H1 (cell line): ENCODE measurements at regions not wholly inside any gene's neighbourhood (a gene's known extent, or its start where the extent isn't known, plus 50 kb on each side); places are given as distances from the start of the nearest gene placed in this dataset.
A peak's percentile ranks its signal among the peaks of the same experiment; 100 is the strongest.

Experiments used
- CTCF ChIA-PET: fragments of 300-600 bp; sonication (Branson Sonifier 250); formaldehyde crosslinking; loops from one replicate; lab custom pipeline; 2021; ENCODE audit not compliant: partially characterized antibody; lab: Charles Lee
- POLR2A ChIA-PET: fragments of 300-600 bp; sonication (Branson Sonifier 250); formaldehyde crosslinking; loops from one replicate; lab custom pipeline; 2021; ENCODE audit warnings: inconsistent platforms; ENCODE audit not compliant: partially characterized antibody; lab: Charles Lee
- DNase-seq, 2 experiments: peaks; one replicate each; pipeline versions ENCODE4 v3.0.0 to v3.0.0-alpha.2; 2010 to 2022; ENCODE audit warnings: low spot score in 2 of 2, low read depth in 1 of 2, mixed read lengths in 1 of 2
- FAIRE-seq: peaks from 2 replicates; lab custom pipeline; 2011; peaks lifted over from hg19 to GRCh38; lab: Jason Lieb, UNC
- H2AFZ ChIP-seq: 2 replicates; pipeline ENCODE4 v1.8.1; 2012; ENCODE audit warnings: low read length, inconsistent platforms
- H2AK5ac ChIP-seq: 2 replicates; pipeline ENCODE4 v1.6.1; 2013; ENCODE audit warnings: low read depth, low read length
- H2BK120ac ChIP-seq: replicated peaks from 2 replicates; pipeline ENCODE3; 2013; ENCODE audit warnings: low read depth, low read length, inconsistent platforms
- H2BK12ac ChIP-seq: 2 replicates; pipeline ENCODE4 v1.6.1; 2013; ENCODE audit warnings: low read depth, low read length
- H2BK15ac ChIP-seq: 2 replicates; pipeline ENCODE4 v1.6.1; 2013; ENCODE audit warnings: low read length
- H2BK20ac ChIP-seq: 2 replicates; pipeline ENCODE4 v1.6.1; 2013; ENCODE audit warnings: low read length
- H2BK5ac ChIP-seq: 2 replicates; pipeline ENCODE4 v1.6.1; 2013; ENCODE audit warnings: low read depth, low read length
- H3K14ac ChIP-seq: 2 replicates; pipeline ENCODE4 v1.6.1; 2013; ENCODE audit warnings: inconsistent platforms; ENCODE audit not compliant: insufficient read length
- H3K18ac ChIP-seq: 2 replicates; pipeline ENCODE4 v1.6.1; 2013; ENCODE audit warnings: low read length; ENCODE audit errors: extremely low read depth
- H3K23ac ChIP-seq: 2 replicates; pipeline ENCODE4 v1.6.1; 2013; ENCODE audit warnings: inconsistent platforms; ENCODE audit not compliant: insufficient read length
- H3K23me2 ChIP-seq: 2 replicates; pipeline ENCODE4 v1.6.1; 2013; ENCODE audit warnings: low read depth, low read length
- H3K27ac ChIP-seq: 2 replicates; pipeline ENCODE4 v1.6.1; 2011; ENCODE audit warnings: low read depth, low read length, inconsistent platforms
- H3K27me3 ChIP-seq, 4 experiments: replicated peaks in 1 of 4; 1 replicate in 1 of 4; 2 replicates in 3 of 4; pipeline versions ENCODE4 v1.6.1 to v1.8.1; 2011 to 2013; ENCODE audit warnings: low read length in 3 of 4, mild to moderate bottlenecking in 3 of 4, inconsistent platforms in 2 of 4, mixed read lengths in 2 of 4, moderate library complexity in 1 of 4; ENCODE audit not compliant: control insufficient read depth in 3 of 4, insufficient read depth in 3 of 4; ENCODE audit errors: extremely low read depth in 1 of 4
- H3K36me3 ChIP-seq, 4 experiments: 2 replicates each; pipeline versions ENCODE4 v1.6.1 to v1.8.1; 2011 to 2013; ENCODE audit warnings: mild to moderate bottlenecking in 4 of 4, low read length in 3 of 4, moderate library complexity in 2 of 4, control low read depth in 1 of 4, inconsistent platforms in 1 of 4; ENCODE audit not compliant: insufficient read depth in 4 of 4, control insufficient read depth in 2 of 4
- H3K4ac ChIP-seq: replicated peaks from 2 replicates; pipeline ENCODE3; 2013; ENCODE audit warnings: low read length, low read depth, mixed read lengths, inconsistent platforms; ENCODE audit not compliant: insufficient read length
- H3K4me1 ChIP-seq, 4 experiments: replicated peaks in 1 of 4; 1 replicate in 1 of 4; 2 replicates in 3 of 4; pipeline versions ENCODE4 v1.6.1 to v1.8.1; 2011 to 2013; ENCODE audit warnings: low read length in 3 of 4, inconsistent platforms in 2 of 4, mixed read lengths in 1 of 4; ENCODE audit not compliant: insufficient read depth in 4 of 4, control insufficient read depth in 3 of 4
- H3K4me2 ChIP-seq, 2 experiments: 2 replicates each; pipeline versions ENCODE4 v1.6.1 to v1.8.1; 2011 to 2013; ENCODE audit warnings: low read depth in 2 of 2, low read length in 2 of 2, control low read depth in 1 of 2, inconsistent platforms in 1 of 2, mild to moderate bottlenecking in 1 of 2; ENCODE audit not compliant: insufficient read depth in 1 of 2
- H3K4me3 ChIP-seq, 4 experiments: fragments of 200-600, 300-600 bp in 1 of 4; sonication (generic), shearing (Covaris generic), sonication (Bioruptor Twin) in 1 of 4; 2 replicates each; pipeline versions ENCODE4 v1.5.1 to v1.8.1; 2011 to 2016; ENCODE audit warnings: low read length in 4 of 4, low read depth in 3 of 4, control low read depth in 2 of 4, inconsistent platforms in 2 of 4, mild to moderate bottlenecking in 2 of 4, mixed read lengths in 1 of 4, moderate library complexity in 1 of 4; ENCODE audit not compliant: insufficient read depth in 2 of 4; ENCODE audit errors: extremely low read depth in 1 of 4
- H3K56ac ChIP-seq: replicated peaks from 2 replicates; pipeline ENCODE3; 2013; ENCODE audit warnings: low read depth, mild to moderate bottlenecking, mixed read lengths, low read length, inconsistent platforms; ENCODE audit not compliant: insufficient read length
- H3K79me1 ChIP-seq: 2 replicates; pipeline ENCODE4 v1.6.1; 2013; ENCODE audit warnings: low read depth, low read length, control low read depth
- H3K79me2 ChIP-seq, 2 experiments: 2 replicates each; pipeline versions ENCODE4 v1.6.1 to v1.8.1; 2012 to 2013; ENCODE audit warnings: low read length in 2 of 2, mild to moderate bottlenecking in 2 of 2, inconsistent platforms in 1 of 2; ENCODE audit not compliant: insufficient read depth in 2 of 2, control insufficient read depth in 1 of 2
- H3K9ac ChIP-seq, 4 experiments: replicated peaks in 1 of 4; 1 replicate in 1 of 4; 2 replicates in 3 of 4; pipeline versions ENCODE4 v1.6.1 to v1.8.1; 2011 to 2013; ENCODE audit warnings: low read depth in 3 of 4, low read length in 3 of 4, control low read depth in 2 of 4, mild to moderate bottlenecking in 2 of 4, moderate library complexity in 2 of 4, inconsistent platforms in 1 of 4; ENCODE audit errors: extremely low read depth in 1 of 4
- H3K9me3 ChIP-seq, 2 experiments: 2 replicates each; pipeline versions ENCODE4 v1.6.1 to v1.8.1; 2012 to 2013; ENCODE audit warnings: mild to moderate bottlenecking in 2 of 2, moderate library complexity in 2 of 2, control low read depth in 1 of 2, inconsistent platforms in 1 of 2, low read depth in 1 of 2, low read length in 1 of 2, mixed read lengths in 1 of 2; ENCODE audit not compliant: insufficient read depth in 2 of 2
- H4K20me1 ChIP-seq, 2 experiments: replicated peaks in 1 of 2; 2 replicates each; pipeline versions ENCODE3 to v1.8.1; 2011 to 2013; ENCODE audit warnings: inconsistent platforms in 2 of 2, low read length in 2 of 2, mild to moderate bottlenecking in 1 of 2; ENCODE audit not compliant: insufficient read depth in 2 of 2, control insufficient read depth in 1 of 2
- H4K5ac ChIP-seq: 2 replicates; pipeline ENCODE4 v1.6.1; 2013; ENCODE audit warnings: low read length, low read depth, mixed read lengths, inconsistent platforms; ENCODE audit not compliant: insufficient read length
- H4K8ac ChIP-seq: 2 replicates; pipeline ENCODE4 v1.8.0; 2013; ENCODE audit warnings: mild to moderate bottlenecking, moderate library complexity, low read length, inconsistent platforms; ENCODE audit not compliant: insufficient read depth; ENCODE audit errors: extremely low read depth
- H4K91ac ChIP-seq: replicated peaks from 2 replicates; pipeline ENCODE3; 2013; ENCODE audit warnings: low read length, mixed read lengths, inconsistent platforms; ENCODE audit not compliant: insufficient read length
- RNF2 ChIP-seq: fragments of 200-900, 300-1000 bp; sonication (generic); IDR thresholded peaks from 2 replicates; pipeline ENCODE4 v1.7.1; 2016; ENCODE audit warnings: borderline replicate concordance, low read depth, mild to moderate bottlenecking, antibody characterized with exemption, low read length; ENCODE audit not compliant: poor library complexity, severe bottlenecking; ENCODE audit errors: missing control alignments
- TEAD4 ChIP-seq: IDR thresholded peaks from 2 replicates; pipeline ENCODE4 v1.6.1; 2012; ENCODE audit warnings: low read depth, low read length, inconsistent platforms, mixed read lengths
- WGBS, 2 experiments: shearing (Covaris generic) in 1 of 2; methylation state at CpG; one replicate each; pipeline versions ENCODE4 v1.1.6 to v1.1.7; 2013 to 2015; ENCODE audit warnings: low lambda C conversion rate in 2 of 2, mixed read lengths in 2 of 2, inconsistent platforms in 1 of 2, low coverage in 1 of 2, missing lambda C conversion rate in 1 of 2; ENCODE audit not compliant: insufficient replicate concordance in 2 of 2, insufficient coverage in 1 of 2, insufficient read length in 1 of 2; ENCODE audit errors: extremely low coverage in 1 of 2, missing lambda C conversion rate in 1 of 2; 5-methylcytosine and 5-hydroxymethylcytosine counted together

- no peak overlapping the region for H3K56ac ChIP-seq
- H2BK20ac ChIP-seq, result peak overlapping the region; percentile 62; the same call in 1 of the 2 replicates
- H3K23me2 ChIP-seq, result no peaks in the 10 kb centered on the region
- POLR2A ChIA-PET, result interaction anchor here (1.3 kb wide), 1 partner anchor 8 kb away, joined by 3 read pairs; no protein-coding TSS in a partner anchor
- peak overlapping the region; percentile 75; the same call in 1 of the 2 replicates for H2AK5ac ChIP-seq
- DNase-seq (no peak), FAIRE-seq (no peak)
- H4K5ac ChIP-seq, result no peak overlapping the region
- H3K4me2 ChIP-seq, result no peak overlapping the region
- peak overlapping the region; percentile 54; the same call in 1 of the 2 replicates for H2AFZ ChIP-seq
- 0 out of 2 replicates have a peak overlapping the region, but pooled peaks have one; percentile 36 for H2BK5ac ChIP-seq
- no peak overlapping the region for H3K27ac ChIP-seq
- no peak overlapping the region for H3K4ac ChIP-seq
- peak overlapping the region; percentile 94 for H2BK12ac ChIP-seq
- H3K79me2 ChIP-seq, result no peaks in the 10 kb centered on the region
- peak overlapping the region; percentile 21 for H2BK120ac ChIP-seq
- WGBS, 2 experiments, result 85% methylated on average over 21 of the region's 22 CpGs; no CpG with 5 or more reads in 1 of the 2 experiments
- H3K4me3 ChIP-seq, result no peak overlapping the region
- no peak overlapping the region for H3K9ac ChIP-seq
- H3K27me3 ChIP-seq, result no peaks in the 10 kb centered on the region
- no peak overlapping the region for H4K8ac ChIP-seq
- no peak overlapping the region for H4K91ac ChIP-seq
- H3K9me3 ChIP-seq, result no peaks in the 10 kb centered on the region
- H3K14ac ChIP-seq, result no peak overlapping the region
- no peaks in the 10 kb centered on the region for H4K20me1 ChIP-seq
- TF ChIP-seq RNF2, result no peak
- 0 out of 2 replicates have a peak, but pooled peaks have one; percentile 22 for TF ChIP-seq TEAD4
- no peaks in the 10 kb centered on the region; a peak in 1 of 8 replicates for H3K36me3 ChIP-seq
- peak overlapping the region; percentile 65; the same call in 1 of the 2 replicates for H2BK15ac ChIP-seq
- no peak overlapping the region for H3K23ac ChIP-seq
- H3K79me1 ChIP-seq, result no peaks in the 10 kb centered on the region
- H3K4me1 ChIP-seq, result peaks cover 0 to 23% (median 7%) of the 10 kb centered on the region in 4 experiments; a peak in 6 of 7 replicates
- CTCF ChIA-PET, result interaction anchor here (1.5 kb wide), 1 partner anchor 17 kb away, joined by 3 read pairs; no protein-coding TSS in a partner anchor
- 0 out of 2 replicates have a peak overlapping the region, but pooled peaks have one; percentile 51 for H3K18ac ChIP-seq
Measured at GRCh38 chr10:3494131-3494837, 290.7 kb downstream of the KLF6 start.
